Activated T-cell treated with anti-CD3 and anti-CD28 coated beads, Interleukin-2, amount 50 U/mL, for 24 hours (primary cell): ENCODE measurements at regions not wholly inside any gene's neighbourhood (a gene's known extent, or its start where the extent isn't known, plus 50 kb on each side); places are given as distances from the start of the nearest gene placed in this dataset.

ENCODE experiments used
- DNase-seq: peaks from one replicate; pipeline ENCODE4 v3.0.0-alpha.2; 2020
- H3K27ac Mint-ChIP-seq: 2 replicates; pipeline ENCODE4 v1.8.0; 2020; ENCODE audit warnings: mild to moderate bottlenecking, mixed read lengths
- H3K27me3 Mint-ChIP-seq: 2 replicates; pipeline ENCODE4 v1.8.0; 2020; ENCODE audit warnings: mixed read lengths
- H3K36me3 Mint-ChIP-seq: 2 replicates; pipeline ENCODE4 v1.8.0; 2020; ENCODE audit warnings: low read depth, mixed read lengths
- H3K4me1 Mint-ChIP-seq: 2 replicates; pipeline ENCODE4 v1.8.0; 2020; ENCODE audit warnings: low read depth, mixed read lengths
- H3K4me3 Mint-ChIP-seq: 2 replicates; pipeline ENCODE4 v1.8.0; 2020; ENCODE audit warnings: mild to moderate bottlenecking, moderate library complexity, mixed read lengths
- H3K9me3 Mint-ChIP-seq: 2 replicates; pipeline ENCODE4 v1.8.0; 2020; ENCODE audit warnings: mixed read lengths

DNA sequence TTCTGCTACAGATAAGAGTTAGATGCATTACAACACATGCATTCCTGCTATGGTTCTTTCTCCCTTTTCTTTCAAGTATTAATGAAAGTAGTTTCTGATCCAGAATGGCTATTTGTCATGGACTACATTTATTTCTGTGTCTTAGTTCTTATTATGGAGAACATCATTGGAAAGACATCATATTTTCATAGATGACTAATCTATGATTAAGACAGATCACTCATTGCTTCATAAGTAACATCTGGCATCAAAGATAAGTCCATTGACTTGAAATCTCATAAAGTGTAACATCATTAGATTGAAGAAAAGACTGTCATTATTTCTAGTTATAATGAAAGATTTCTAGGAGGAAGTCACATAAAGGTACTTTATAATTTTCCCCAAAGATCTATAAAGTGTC lies 366.7 kb downstream of the NSUN3 start:
- no peaks in the 10 kb centered on the region for H3K4me1 Mint-ChIP-seq
- DNase-seq, result no peak
- no peaks in the 10 kb centered on the region for H3K36me3 Mint-ChIP-seq
- no peak overlapping the region for H3K27ac Mint-ChIP-seq
- no peaks in the 10 kb centered on the region for H3K27me3 Mint-ChIP-seq
- H3K4me3 Mint-ChIP-seq, result no peak overlapping the region
- H3K9me3 Mint-ChIP-seq, result peaks cover 12% of the 10 kb centered on the region

DNA sequence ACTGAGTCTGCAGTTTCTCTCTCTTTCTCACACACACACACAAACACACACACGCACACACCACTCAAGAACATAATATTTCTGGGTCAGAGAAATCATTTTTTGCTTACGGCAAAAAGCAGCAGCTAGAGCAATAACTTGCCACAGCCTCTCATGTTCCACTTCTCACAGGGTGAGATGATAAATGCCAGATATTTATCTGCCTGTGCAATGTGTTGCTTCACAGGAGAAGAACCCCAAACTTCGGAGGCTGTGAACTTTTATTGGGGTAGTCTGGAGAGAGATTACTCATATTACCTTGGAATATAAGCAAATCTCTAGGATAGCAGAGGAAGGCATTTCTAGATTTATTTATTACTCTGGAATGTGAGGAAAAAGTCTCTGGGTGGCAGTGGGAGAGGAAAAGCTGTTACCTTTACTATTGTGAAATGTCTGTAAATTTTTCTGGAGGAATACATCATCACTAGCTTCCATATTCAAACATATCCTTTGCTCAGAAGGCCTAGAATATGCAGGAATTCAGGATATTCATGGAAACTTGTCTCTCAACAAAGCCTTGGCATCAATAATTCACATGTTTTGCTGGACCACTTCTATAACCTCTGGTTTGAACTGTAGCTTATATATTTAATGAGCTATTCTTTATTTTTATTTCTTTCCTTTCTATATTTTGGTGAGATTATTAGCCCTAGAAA lies 369.2 kb downstream of the NSUN3 start:
- no peak for DNase-seq
- Mint-ChIP-seq H3K27me3 (no peaks in the 10 kb centered on the region), H3K4me1 (no peaks in the 10 kb centered on the region), H3K9me3 (peaks cover 8% of the 10 kb centered on the region), H3K27ac (no peak overlapping the region), H3K36me3 (no peaks in the 10 kb centered on the region), H3K4me3 (no peak overlapping the region)

GRCh38 chr3:94433811-94434210 lies 370.9 kb downstream of the NSUN3 start:
- Mint-ChIP-seq H3K27ac (no peak overlapping the region), H3K27me3 (no peaks in the 10 kb centered on the region), H3K4me3 (no peak overlapping the region), H3K9me3 (peaks cover 8% of the 10 kb centered on the region), H3K36me3 (no peaks in the 10 kb centered on the region), H3K4me1 (no peaks in the 10 kb centered on the region)
- no peak for DNase-seq

- no peak for DNase-seq
- Mint-ChIP-seq H3K27ac (no peak overlapping the region), H3K27me3 (no peaks in the 10 kb centered on the region), H3K9me3 (peaks cover 5% of the 10 kb centered on the region), H3K4me1 (no peaks in the 10 kb centered on the region), H3K4me3 (no peak overlapping the region), H3K36me3 (no peaks in the 10 kb centered on the region)
These were observed 378.1 kb downstream of the NSUN3 start for GRCh38 chr3:94440767-94441493.

DNA sequence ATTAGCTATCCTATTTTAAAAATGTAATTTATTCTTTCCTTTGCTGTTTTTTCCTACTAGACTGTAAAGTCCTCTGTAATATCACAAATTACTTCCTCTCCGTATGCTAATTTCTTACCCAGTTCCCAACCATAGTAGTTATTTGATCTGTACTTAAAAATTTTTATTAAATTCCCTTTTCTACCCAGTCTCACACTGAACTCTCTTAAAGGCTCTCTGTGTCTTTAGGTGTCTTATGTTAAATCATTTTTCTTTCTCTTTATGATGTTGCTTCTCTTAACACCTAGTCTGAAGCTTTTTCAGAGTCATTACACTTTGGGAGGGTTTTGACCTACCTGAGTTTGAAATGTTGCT lies 378.6 kb downstream of the NSUN3 start:
- no peak overlapping the region for H3K4me3 Mint-ChIP-seq
- DNase-seq, result no peak
- H3K27me3 Mint-ChIP-seq, result no peaks in the 10 kb centered on the region
- no peaks in the 10 kb centered on the region for H3K4me1 Mint-ChIP-seq
- peaks cover 5% of the 10 kb centered on the region for H3K9me3 Mint-ChIP-seq
- H3K36me3 Mint-ChIP-seq, result no peaks in the 10 kb centered on the region
- no peak overlapping the region for H3K27ac Mint-ChIP-seq

GRCh38 chr3:94453864-94454263 lies 391.0 kb downstream of the NSUN3 start:
- H3K36me3 Mint-ChIP-seq, result no peaks in the 10 kb centered on the region
- H3K27ac Mint-ChIP-seq, result no peak overlapping the region
- no peaks in the 10 kb centered on the region for H3K27me3 Mint-ChIP-seq
- DNase-seq, result no peak
- H3K4me3 Mint-ChIP-seq, result no peak overlapping the region
- H3K4me1 Mint-ChIP-seq, result no peaks in the 10 kb centered on the region
- H3K9me3 Mint-ChIP-seq, result peaks cover 2% of the 10 kb centered on the region

DNA sequence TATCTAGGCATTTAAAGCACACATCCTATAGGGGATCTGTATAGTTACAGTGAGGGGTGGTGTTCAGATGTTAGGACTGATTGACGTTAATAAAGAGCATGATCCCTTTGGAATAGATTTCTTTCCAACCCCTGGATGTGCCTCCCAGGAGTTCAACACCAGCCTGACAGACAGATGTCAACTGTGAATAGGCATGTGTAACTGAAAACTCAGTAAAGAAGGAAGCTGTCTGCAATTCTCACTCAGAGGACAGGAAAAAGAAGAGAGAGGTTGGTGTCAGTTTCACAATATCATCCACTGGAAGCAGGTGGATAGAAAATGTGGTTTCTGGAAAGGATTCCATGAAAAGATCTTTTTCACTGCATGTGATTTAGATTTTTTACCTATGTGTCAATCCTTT lies 396.3 kb downstream of the NSUN3 start:
- no peak for DNase-seq
- Mint-ChIP-seq H3K27me3 (no peaks in the 10 kb centered on the region), H3K4me3 (no peak overlapping the region), H3K4me1 (no peaks in the 10 kb centered on the region), H3K36me3 (no peaks in the 10 kb centered on the region), H3K9me3 (peaks cover 5% of the 10 kb centered on the region), H3K27ac (no peak overlapping the region)

DNA sequence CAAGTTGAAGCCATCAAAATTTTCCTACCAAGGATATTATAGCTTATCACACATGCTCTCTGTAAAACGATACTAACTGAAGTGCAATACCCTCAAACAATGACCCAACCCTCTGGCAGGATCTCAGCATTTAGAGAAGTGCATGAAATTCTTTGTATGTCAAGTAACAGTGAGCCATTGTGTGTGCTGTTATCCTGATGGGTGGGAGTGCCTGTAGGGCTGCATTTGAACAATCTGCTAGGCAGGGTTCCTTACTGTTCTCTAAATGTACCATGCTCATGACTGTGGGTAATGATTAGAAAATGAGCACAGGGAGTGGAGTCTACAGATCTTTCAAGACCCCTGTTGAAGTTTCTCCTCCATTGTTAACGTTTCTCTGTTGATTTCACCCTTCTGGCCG lies 398.1 kb downstream of the NSUN3 start:
- no peaks in the 10 kb centered on the region for H3K36me3 Mint-ChIP-seq
- H3K27me3 Mint-ChIP-seq, result no peaks in the 10 kb centered on the region
- no peak for DNase-seq
- H3K4me1 Mint-ChIP-seq, result no peaks in the 10 kb centered on the region
- peaks cover 5% of the 10 kb centered on the region for H3K9me3 Mint-ChIP-seq
- no peak overlapping the region for H3K4me3 Mint-ChIP-seq
- H3K27ac Mint-ChIP-seq, result no peak overlapping the region

DNA sequence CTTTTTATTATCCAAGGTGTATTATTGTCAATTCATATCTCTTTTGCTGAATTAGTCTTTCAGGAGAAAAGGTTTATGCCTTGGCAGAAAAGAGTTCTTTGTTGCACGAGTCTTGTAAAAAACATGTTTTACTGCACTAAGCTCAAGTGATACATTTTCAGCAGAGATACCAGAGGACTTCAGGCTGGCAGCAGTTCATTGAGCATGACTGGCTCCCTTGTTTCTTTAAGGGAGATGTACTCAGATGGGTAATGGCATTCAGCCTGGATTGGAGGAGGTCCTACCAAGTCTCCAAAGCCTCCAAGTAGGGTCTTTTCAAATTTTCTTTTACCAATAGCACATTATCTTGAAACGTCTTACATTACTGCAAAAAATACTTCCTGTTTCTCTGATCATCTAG lies 400.1 kb downstream of the NSUN3 start:
- no peak for DNase-seq
- Mint-ChIP-seq H3K27ac (no peak overlapping the region), H3K4me3 (no peak overlapping the region)

DNA sequence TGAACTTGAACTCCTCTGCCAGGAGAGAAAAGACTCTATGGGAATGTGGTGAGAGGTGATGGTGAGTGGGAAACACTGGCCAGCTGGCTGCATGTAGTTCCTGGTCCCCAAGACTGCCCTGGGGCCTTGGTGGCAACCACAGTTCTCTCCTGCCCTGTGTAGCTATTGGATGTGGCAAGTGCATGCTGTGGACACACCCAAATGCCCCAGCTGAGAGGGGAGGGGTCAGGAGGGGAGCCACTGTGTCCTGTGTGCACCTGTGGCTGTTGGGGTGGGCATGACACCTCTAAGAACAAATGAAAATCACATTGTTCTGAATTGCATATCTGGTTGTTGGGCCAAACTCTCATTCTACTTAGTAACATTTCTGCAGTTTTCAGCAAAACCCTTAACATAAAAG lies 409.6 kb downstream of the NSUN3 start:
- no peak overlapping the region for H3K4me3 Mint-ChIP-seq
- H3K27ac Mint-ChIP-seq, result no peak overlapping the region
- no peaks in the 10 kb centered on the region for H3K4me1 Mint-ChIP-seq
- no peaks in the 10 kb centered on the region for H3K27me3 Mint-ChIP-seq
- H3K9me3 Mint-ChIP-seq, result peaks cover 11% of the 10 kb centered on the region
- no peak for DNase-seq
- H3K36me3 Mint-ChIP-seq, result no peaks in the 10 kb centered on the region

More for the DNA sequence above, 400.1 kb downstream of the NSUN3 start:
- Mint-ChIP-seq H3K27me3 (no peaks in the 10 kb centered on the region), H3K9me3 (peaks cover 2% of the 10 kb centered on the region), H3K4me1 (no peaks in the 10 kb centered on the region), H3K36me3 (no peaks in the 10 kb centered on the region)

DNA sequence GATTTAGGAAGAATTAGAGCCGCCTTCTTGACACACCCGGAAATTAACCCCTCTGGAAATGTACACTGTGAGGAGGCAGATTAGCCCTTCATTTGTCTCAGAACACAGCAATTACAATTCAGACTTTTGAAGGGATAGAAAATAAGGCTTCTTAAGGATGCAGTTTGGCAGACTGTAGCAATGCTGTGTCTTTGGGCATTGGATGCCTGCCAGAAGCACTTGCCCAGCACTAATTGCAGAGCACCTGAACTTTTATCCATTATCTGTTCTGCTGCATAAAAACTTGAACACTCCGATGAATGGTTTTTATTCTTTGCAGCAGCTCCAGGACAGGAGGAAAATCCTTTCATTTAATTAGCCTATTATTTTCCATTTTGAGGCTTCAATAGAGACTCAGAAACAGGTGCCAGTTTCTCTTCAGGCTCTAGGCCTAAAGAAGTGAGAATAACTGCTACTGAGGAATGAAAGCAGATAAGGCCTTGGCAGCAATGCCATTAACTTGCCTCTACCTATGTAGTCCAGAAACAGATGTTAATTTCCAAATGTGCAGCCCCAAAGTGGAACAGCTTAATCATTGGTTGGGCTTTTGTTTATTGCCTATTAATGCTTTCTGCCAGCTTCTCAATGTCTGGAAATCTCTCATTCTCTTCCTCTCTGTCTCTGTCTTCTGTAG lies 418.5 kb downstream of the NSUN3 start:
- no peaks in the 10 kb centered on the region for H3K36me3 Mint-ChIP-seq

DNA sequence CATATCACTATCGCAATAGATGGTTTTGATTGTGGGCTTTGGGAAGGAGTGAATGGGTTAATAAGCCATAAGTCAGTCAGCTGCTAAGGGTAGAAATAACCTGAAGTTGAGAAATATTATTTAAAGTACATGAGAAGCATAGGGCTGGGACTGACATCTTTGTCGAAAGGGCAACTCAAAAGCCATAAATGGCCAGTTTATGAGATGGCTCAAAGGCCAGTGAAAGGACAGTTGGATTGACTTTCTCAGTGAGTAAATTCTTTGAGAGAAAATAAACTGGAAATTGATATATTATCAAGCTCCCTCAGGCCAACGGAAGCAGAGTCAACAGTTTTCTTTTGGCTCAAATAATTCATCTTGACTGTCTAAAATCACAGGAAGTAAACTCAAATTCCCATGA lies 419.8 kb downstream of the NSUN3 start:
- H3K4me3 Mint-ChIP-seq, result no peak overlapping the region

More for the DNA sequence above, 418.5 kb downstream of the NSUN3 start:
- H3K4me3 Mint-ChIP-seq, result no peak overlapping the region
- H3K4me1 Mint-ChIP-seq, result no peaks in the 10 kb centered on the region
- peaks cover 6% of the 10 kb centered on the region for H3K9me3 Mint-ChIP-seq
- H3K27ac Mint-ChIP-seq, result no peak overlapping the region
- no peaks in the 10 kb centered on the region for H3K27me3 Mint-ChIP-seq
- DNase-seq, result no peak

DNA sequence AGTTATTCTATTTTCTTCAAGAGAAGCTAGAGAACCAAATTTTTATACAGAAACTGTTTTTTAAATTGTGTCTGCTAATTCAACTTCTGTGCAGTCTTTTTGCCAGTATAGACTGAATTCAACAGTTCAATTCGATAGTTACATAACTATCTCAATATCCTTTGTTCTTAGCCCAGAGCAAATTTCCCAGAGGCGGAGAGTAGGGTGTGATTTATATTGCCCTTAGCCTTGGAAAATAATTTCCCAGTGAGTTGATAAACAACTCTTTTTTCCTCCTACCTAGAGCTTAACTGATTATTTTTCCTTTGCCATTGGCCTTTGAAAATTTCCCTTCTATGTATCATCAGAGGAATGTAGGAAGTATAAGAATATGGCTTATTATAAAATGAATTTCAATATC lies 420.5 kb downstream of the NSUN3 start:
- H3K27ac Mint-ChIP-seq, result no peak overlapping the region
- H3K36me3 Mint-ChIP-seq, result no peaks in the 10 kb centered on the region
- H3K9me3 Mint-ChIP-seq, result peaks cover 2% of the 10 kb centered on the region
- H3K27me3 Mint-ChIP-seq, result no peaks in the 10 kb centered on the region
- DNase-seq, result no peak
- H3K4me3 Mint-ChIP-seq, result no peak overlapping the region
- no peaks in the 10 kb centered on the region for H3K4me1 Mint-ChIP-seq

More for the DNA sequence above, 419.8 kb downstream of the NSUN3 start:
- H3K27ac Mint-ChIP-seq, result no peak overlapping the region
- no peaks in the 10 kb centered on the region for H3K27me3 Mint-ChIP-seq
- H3K9me3 Mint-ChIP-seq, result peaks cover 2% of the 10 kb centered on the region
- H3K4me1 Mint-ChIP-seq, result no peaks in the 10 kb centered on the region
- H3K36me3 Mint-ChIP-seq, result no peaks in the 10 kb centered on the region
- DNase-seq, result no peak

DNA sequence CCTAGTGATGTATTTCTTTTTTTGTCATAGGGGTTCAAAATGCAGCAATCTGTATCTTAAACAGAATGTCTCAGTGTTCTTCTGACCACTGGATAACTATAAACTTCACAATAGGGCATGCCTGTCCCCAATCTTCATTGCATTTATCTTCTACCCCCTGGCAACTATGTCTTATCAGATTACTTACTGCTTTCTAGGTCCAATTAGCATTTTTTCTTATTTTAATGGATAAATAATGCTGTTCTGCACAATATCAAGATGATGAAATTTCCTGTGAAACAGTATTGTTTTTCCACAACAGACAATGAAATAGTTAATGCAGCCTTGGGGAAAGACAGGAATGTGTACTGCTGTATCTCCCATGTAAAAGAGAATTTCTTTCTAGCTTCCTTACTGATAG lies 432.1 kb downstream of the NSUN3 start:
- Mint-ChIP-seq H3K9me3 (peaks cover 8% of the 10 kb centered on the region), H3K27me3 (no peaks in the 10 kb centered on the region), H3K4me1 (no peaks in the 10 kb centered on the region), H3K36me3 (no peaks in the 10 kb centered on the region), H3K27ac (no peak overlapping the region), H3K4me3 (no peak overlapping the region)
- DNase-seq, result no peak

- Mint-ChIP-seq H3K27ac (no peak overlapping the region), H3K27me3 (no peaks in the 10 kb centered on the region), H3K36me3 (no peaks in the 10 kb centered on the region), H3K4me3 (no peak overlapping the region), H3K4me1 (no peaks in the 10 kb centered on the region), H3K9me3 (peaks cover 9% of the 10 kb centered on the region)
- DNase-seq, result no peak
These were observed 437.3 kb downstream of the NSUN3 start for GRCh38 chr3:94500146-94500545.
